HG03175 (cell line): ENCODE measurements at regions not wholly inside any gene's neighbourhood (a gene's known extent, or its start where the extent isn't known, plus 50 kb on each side); places are given as distances from the start of the nearest gene placed in this dataset.
"Not testable (repeated sequence)": the region's sequence is repeated elsewhere in the genome, so short reads cannot be mapped to it uniquely, and the experiment has no call there.

Experiments
- ATAC-seq: cut with Tn5 transposase; IDR thresholded peaks from one replicate; pipeline ENCODE4 v1.9.1; 2021; ENCODE audit warnings: mild to moderate bottlenecking, moderate library complexity; ENCODE audit not compliant: unreplicated experiment

GRCh38 chr7:145151676-145152075 lies 315.8 kb upstream of the TPK1 start:
- ATAC-seq, result no peak

- no peak for ATAC-seq
Observed at GRCh38 chr7:145147865-145148264, 312.0 kb upstream of the TPK1 start.

GRCh38 chr7:145143685-145144084 lies 307.8 kb upstream of the TPK1 start:
- ATAC-seq, result no peak

GRCh38 chr7:145134377-145134776 lies 298.5 kb upstream of the TPK1 start:
- no peak for ATAC-seq

- ATAC-seq, result no peak
Observed at GRCh38 chr7:145123502-145123901, 287.6 kb upstream of the TPK1 start.

- ATAC-seq, result no peak
Observed at GRCh38 chr7:145106001-145106400, 270.1 kb upstream of the TPK1 start.

- ATAC-seq, result no peak
Observed at GRCh38 chr7:145105561-145105960, 269.7 kb upstream of the TPK1 start.

GRCh38 chr7:145104400-145104799 lies 268.5 kb upstream of the TPK1 start:
- no peak for ATAC-seq

- ATAC-seq, result not testable (repeated sequence)
Observed at GRCh38 chr7:145102199-145102598, 266.3 kb upstream of the TPK1 start.

GRCh38 chr7:145092766-145093165 lies 256.9 kb upstream of the TPK1 start:
- ATAC-seq, result no peak

GRCh38 chr7:145088111-145088745 lies 252.4 kb upstream of the TPK1 start:
- no peak for ATAC-seq

GRCh38 chr7:145082366-145083161 lies 246.7 kb upstream of the TPK1 start:
- no peak for ATAC-seq

GRCh38 chr7:145065473-145065872 lies 229.6 kb upstream of the TPK1 start:
- no peak for ATAC-seq

GRCh38 chr7:145064114-145064513 lies 228.3 kb upstream of the TPK1 start:
- no peak for ATAC-seq

- ATAC-seq, result no peak
Observed at GRCh38 chr7:145053781-145054180, 217.9 kb upstream of the TPK1 start.

GRCh38 chr7:145050415-145050814 lies 214.6 kb upstream of the TPK1 start:
- no peak for ATAC-seq

GRCh38 chr7:145036604-145037405 lies 201.0 kb upstream of the TPK1 start:
- ATAC-seq, result peak; percentile 79

GRCh38 chr7:145031162-145031561 lies 195.3 kb upstream of the TPK1 start:
- ATAC-seq, result peak; percentile 72

GRCh38 chr7:145030754-145031153 lies 194.9 kb upstream of the TPK1 start:
- no peak for ATAC-seq

GRCh38 chr7:145020454-145020853 lies 184.6 kb upstream of the TPK1 start:
- ATAC-seq, result no peak

- no peak for ATAC-seq
Observed at GRCh38 chr7:145016068-145016467, 180.2 kb upstream of the TPK1 start.

- no peak for ATAC-seq
Observed at GRCh38 chr7:145009876-145010275, 174.0 kb upstream of the TPK1 start.
